PC-3 (cell line): ENCODE measurements at regions not wholly inside any gene's neighbourhood (a gene's known extent, or its start where the extent isn't known, plus 50 kb on each side); places are given as distances from the start of the nearest gene placed in this dataset.

Experiments used
- CTCF ChIP-seq: fragments of 300-600 bp; sonication (generic); conservative IDR thresholded peaks from 2 replicates; pipeline ENCODE4 v1.5.1; 2017; ENCODE audit warnings: antibody characterized with exemption, low read depth, mild to moderate bottlenecking, low read length
- EZH2 ChIP-seq: fragments of 300-600 bp; sonication (generic); IDR thresholded peaks from one replicate; pipeline ENCODE4 v1.6.1; 2017; ENCODE audit warnings: antibody characterized with exemption, mild to moderate bottlenecking, low read length; ENCODE audit not compliant: unreplicated experiment

DNA sequence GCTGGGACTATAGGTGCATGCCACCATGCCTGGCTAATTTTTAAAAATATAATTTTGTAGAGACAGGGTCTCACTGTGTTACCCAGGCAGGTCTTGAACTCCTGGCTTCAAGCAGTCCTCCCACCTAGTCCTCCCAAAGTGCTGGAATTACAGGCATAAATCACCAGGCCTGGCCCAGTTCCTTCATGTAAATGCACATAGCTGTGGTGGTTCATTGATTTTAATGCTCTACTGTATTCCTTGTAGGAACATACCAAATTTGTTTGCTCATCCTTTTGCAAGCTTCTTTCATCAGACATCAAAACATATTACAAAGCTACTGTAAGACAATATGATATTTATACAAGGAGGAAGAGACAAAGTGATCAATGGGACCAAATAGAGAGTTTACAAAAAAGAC is 237.5 kb upstream of the ESRRG start:
- TF ChIP-seq CTCF: no peak
- no peak for TF ChIP-seq EZH2
